GM21390 (cell line): ENCODE measurements at regions not wholly inside any gene's neighbourhood (a gene's known extent, or its start where the extent isn't known, plus 50 kb on each side); places are given as distances from the start of the nearest gene placed in this dataset.
"Not testable (repeated sequence)": the region's sequence is repeated elsewhere in the genome, so short reads cannot be mapped to it uniquely, and the experiment has no call there.

Experiments
- ATAC-seq: cut with Tn5 transposase; IDR thresholded peaks from one replicate; pipeline ENCODE4 v1.9.1; 2021; ENCODE audit not compliant: unreplicated experiment

DNA sequence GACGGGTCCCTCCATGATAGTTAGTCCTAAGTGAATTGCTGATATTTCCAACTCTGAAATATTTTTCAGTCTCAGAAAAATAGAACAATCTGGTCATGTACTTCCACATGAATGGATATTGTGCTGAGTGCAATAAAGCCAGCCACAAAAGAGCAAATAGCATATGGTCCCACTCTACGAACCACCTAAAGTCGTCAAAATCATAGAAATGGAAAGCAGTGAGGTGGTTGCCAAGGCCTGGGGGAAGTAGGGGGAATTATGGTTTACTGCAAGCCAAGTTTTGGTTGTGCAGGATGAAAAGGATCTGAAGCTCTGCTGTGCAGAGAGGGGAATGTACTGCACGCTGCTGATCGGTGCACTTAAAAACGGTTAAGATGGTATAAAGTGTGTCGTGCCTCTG, 313.8 kb upstream of the ADARB2 start:
- ATAC-seq, result no peak

DNA sequence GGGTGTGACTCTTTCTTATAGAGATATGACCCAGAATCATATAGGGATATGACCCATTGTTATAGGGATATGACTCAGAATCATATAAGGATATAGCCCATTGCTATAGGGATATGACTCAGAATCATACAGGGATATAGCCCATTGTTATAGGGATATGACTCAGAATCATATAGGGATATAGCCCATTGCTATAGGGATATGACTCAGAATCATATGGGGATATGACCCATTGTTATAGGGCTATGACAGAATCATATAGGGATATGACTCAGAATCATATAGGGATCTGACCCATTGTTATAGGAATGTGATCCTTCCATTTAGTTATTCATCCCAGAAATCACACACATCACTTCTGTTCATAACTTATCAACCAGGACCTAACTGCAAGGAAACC, 312.2 kb upstream of the ADARB2 start:
- no peak for ATAC-seq

DNA sequence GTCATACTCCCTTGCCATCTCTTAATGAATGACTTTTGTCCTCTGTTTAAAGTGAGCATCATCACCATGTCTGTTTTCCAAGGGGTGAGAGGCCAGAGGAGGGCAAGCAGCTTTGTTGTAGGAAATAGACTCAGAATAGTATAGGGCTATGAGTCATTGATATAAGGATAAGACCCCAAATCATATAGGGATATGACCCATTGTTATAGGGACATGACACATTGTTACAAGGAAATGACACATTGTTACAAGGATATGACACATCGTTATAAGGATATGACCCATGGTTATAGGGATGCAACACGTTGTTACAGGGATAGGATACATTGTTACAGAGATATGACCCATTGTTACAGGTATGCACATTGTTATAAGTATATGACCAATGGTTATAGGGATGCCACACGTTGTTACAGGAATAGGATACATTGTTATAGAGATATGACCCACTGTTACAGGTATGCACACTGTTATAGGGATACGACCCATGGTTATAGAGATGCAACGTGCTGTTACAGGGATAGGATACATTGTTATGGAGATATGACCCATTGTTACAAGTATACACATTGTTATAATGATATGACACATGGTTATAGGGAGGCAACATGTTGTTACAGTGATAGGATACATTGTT, 311.1 kb upstream of the ADARB2 start:
- ATAC-seq, result no peak

- no peak for ATAC-seq
These were observed 310.4 kb upstream of the ADARB2 start for GRCh38 chr10:2047679-2048078.

DNA sequence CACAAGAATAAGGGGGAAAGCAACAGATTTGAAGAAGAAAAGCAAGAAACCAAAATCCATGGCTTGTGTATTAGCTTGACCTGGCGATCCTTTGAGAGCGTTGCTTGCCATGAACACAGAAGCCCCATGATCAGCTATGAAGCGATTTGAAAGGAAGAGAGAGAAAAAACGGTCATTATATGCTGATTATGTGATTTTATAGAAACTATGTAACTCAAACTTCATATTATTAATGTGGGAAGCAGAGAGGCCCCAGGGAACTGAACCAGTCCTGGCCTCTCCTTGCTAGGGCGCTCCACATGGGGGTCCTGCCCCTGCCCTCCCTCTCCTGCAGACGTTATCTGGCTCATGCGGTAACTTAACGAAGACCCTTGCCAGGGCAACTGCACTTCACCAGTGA, 306.1 kb upstream of the ADARB2 start:
- ATAC-seq, result no peak

DNA sequence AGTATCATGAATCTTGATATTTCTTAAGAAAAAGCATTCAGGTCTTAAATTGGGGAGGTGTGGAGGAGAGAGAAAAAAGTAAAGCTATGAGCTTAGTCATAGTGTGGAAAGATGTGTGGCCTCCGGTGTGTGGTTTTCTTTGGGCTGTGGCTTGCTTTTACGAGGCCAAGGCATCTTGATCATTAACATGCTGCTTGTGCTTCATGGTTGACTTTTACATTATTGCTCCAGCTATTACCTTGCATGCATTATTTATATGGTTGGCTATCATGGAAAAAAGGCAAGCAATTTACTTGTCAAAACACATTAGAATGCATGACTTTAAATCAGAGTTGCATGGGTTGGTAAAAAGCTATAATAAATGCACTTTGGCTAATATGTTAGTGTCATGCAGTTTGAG, 300.7 kb upstream of the ADARB2 start:
- ATAC-seq, result no peak

- no peak for ATAC-seq
These were observed 299.9 kb upstream of the ADARB2 start for GRCh38 chr10:2037246-2037645.

- no peak for ATAC-seq
These were observed 298.9 kb upstream of the ADARB2 start for GRCh38 chr10:2036209-2036608.

- ATAC-seq, result no peak
These were observed 292.7 kb upstream of the ADARB2 start for GRCh38 chr10:2030046-2030445.

DNA sequence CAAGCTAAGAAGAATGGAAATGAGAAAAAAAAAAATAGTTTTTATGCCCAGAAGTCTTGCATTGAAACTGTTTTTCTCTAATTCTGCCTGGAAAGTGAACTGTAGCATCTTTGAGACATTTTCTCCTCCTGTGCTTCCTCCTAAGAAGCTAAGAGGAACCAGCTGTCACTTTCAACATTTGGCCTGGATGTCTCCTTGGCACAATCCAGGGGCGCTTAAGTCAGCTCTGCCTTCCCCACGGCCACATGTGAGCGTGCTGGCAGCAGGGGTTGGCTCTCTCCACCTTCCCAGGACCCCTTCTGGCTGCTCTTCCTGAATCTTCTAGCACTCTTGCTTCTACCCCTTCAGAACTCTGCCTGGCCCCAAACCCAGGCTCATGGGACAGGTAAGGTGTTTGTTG, 289.6 kb upstream of the ADARB2 start:
- ATAC-seq, result no peak

GRCh38 chr10:2024750-2025149, 287.4 kb upstream of the ADARB2 start:
- not testable (repeated sequence) for ATAC-seq

DNA sequence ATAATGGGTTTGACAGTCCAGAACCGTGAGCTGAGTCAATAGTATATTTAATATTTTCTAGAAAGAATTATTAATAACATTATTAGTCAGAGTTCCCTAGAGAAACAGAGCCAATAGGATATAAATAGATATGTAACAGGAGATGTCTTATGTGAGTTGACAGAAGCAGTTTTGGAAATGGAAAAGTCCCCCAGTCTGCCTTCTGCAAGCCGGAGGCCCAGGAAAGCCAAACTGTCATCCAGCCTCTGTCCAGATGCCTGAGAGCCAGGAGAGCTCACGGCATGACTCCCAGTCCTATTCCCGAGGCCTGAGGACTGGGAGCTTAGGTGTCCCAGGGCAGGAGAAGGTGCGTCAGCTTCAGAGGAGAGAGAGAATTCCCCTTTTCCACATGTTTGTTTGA, 286.4 kb upstream of the ADARB2 start:
- ATAC-seq, result no peak

DNA sequence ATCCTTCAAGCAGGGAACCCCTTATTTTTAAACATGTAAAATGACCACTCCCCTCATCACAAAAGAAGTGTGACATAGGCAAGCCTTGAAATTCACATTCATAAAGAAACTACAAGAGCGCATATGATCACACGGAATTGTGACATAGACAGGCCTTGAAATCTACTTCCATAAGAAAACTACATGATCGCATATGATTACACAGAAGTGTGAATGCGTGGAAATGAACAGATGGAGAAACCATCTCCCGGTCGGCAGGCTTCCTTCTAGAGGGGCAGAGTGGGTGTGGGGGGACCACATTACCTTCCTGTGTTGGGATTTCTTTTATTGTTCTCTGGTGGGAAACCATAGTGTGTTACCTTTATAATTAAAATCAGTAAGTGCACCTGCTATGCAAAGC, 285.1 kb upstream of the ADARB2 start:
- no peak for ATAC-seq

GRCh38 chr10:2020836-2021235, 283.5 kb upstream of the ADARB2 start:
- no peak for ATAC-seq

GRCh38 chr10:2019803-2020202, 282.5 kb upstream of the ADARB2 start:
- no peak for ATAC-seq

- ATAC-seq, result no peak
These were observed 282.0 kb upstream of the ADARB2 start for GRCh38 chr10:2019281-2019680.

GRCh38 chr10:2014541-2014940, 277.2 kb upstream of the ADARB2 start:
- no peak for ATAC-seq

DNA sequence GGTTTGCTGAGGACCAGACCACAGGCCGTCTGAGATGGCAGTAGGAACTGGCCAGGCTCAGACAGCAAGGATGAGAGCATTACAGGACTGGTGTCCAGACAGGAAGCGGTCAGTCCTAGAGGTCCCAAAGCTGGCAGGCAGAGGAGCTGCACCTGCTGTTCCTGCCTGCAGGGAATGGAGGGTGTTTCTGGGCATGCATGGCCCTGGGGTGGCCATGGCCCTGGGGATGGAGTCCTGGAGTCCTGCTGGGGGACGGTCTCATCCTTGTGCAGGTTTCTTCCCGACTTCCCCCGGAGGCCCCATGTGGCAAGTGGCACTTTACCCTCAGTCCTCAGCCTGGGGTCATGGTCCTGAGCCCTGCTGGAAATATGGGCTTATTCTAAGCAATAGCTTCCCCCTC, 274.9 kb upstream of the ADARB2 start:
- no peak for ATAC-seq

DNA sequence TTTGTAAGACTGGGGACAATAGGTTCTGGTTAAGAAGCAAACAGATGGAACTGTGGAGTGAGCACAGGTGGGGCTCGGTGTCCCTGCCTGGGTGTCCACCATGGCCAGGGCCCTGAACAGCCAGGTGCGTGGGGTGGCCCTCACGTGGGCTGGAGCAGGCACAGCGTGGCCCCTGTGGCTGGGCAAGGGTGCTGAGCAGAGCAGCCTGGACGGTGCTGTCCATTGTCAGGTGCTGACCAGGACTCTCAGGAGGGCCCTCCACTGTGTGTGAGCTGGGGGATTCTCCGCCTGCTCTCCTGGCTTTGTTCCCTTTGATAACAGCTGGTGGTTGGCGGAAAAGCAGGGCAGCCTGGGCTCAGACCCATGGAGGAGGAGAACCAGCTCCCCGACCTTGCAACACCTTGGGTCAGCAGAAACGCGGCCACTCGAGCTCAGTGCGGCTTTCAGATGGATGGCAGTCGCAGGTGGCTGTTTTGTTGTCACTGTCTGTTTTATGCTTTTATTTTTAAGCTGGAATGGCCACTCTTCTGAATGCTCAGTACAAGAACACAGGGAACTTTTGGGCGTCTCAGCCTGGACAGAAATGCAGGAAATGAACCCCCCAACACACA, 273.9 kb upstream of the ADARB2 start:
- no peak for ATAC-seq

- no peak for ATAC-seq
These were observed 268.2 kb upstream of the ADARB2 start for GRCh38 chr10:2005546-2005945.

GRCh38 chr10:1992930-1993329, 255.6 kb upstream of the ADARB2 start:
- no peak for ATAC-seq

DNA sequence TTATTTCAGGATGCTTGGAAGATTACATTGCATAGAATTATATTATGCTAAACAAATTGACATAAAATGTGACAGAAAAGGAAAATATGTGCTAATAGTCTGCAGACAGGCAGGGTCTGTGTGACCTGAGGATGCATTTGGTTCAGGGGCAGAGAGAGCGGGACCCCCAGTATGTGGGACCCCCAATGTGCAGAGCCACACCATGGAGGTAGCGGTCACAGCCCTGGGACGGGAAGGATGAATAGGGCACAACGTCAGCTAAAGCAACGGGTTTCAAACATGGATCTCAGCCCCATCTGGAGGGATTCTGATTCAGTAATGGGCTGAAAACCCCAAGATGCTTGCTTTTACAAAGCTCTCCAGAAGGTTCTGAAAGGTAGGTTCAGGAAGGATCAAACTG, 251.8 kb upstream of the ADARB2 start:
- no peak for ATAC-seq

- ATAC-seq, result no peak
These were observed 244.7 kb upstream of the ADARB2 start for GRCh38 chr10:1981976-1982375.
